Stimulated activated memory B cell treated with anti-CD40 and anti-IgM and Interleukin-4, amounts not matched to agents 10 μg/mL and 1 μg/mL and 100 μg/mL, for 72 hours (primary cell): ENCODE measurements at regions not wholly inside any gene's neighbourhood (a gene's known extent, or its start where the extent isn't known, plus 50 kb on each side); places are given as distances from the start of the nearest gene placed in this dataset.
"Not testable (repeated sequence)": the region's sequence is repeated elsewhere in the genome, so short reads cannot be mapped to it uniquely, and the experiment has no call there.

ENCODE experiments used
- ATAC-seq: fragments of 150-1000 bp; cut with Tn5 transposase; 2 replicates; pipeline ENCODE4 v1.10.0; 2021
- H3K27ac Mint-ChIP-seq: one replicate; pipeline ENCODE4 v1.8.0; 2022; ENCODE audit warnings: mild to moderate bottlenecking, mixed read lengths
- H3K27me3 Mint-ChIP-seq: one replicate; pipeline ENCODE4 v1.8.0; 2022; ENCODE audit warnings: mixed read lengths
- H3K36me3 Mint-ChIP-seq: one replicate; pipeline ENCODE4 v1.8.0; 2022; ENCODE audit warnings: mixed read lengths
- H3K4me1 Mint-ChIP-seq: one replicate; pipeline ENCODE4 v1.8.0; 2022; ENCODE audit warnings: mixed read lengths
- H3K4me3 Mint-ChIP-seq: one replicate; pipeline ENCODE4 v1.8.0; 2022; ENCODE audit warnings: mild to moderate bottlenecking, moderate library complexity, mixed read lengths
- H3K9me3 Mint-ChIP-seq: one replicate; pipeline ENCODE4 v1.8.0; 2022; ENCODE audit warnings: mixed read lengths

- Mint-ChIP-seq H3K36me3 (no peaks in the 10 kb centered on the region), H3K4me1 (no peaks in the 10 kb centered on the region), H3K27ac (no peak overlapping the region), H3K4me3 (no peak overlapping the region), H3K27me3 (peaks cover 30% of the 10 kb centered on the region), H3K9me3 (no peaks in the 10 kb centered on the region)
- no peak for ATAC-seq
Measured at GRCh38 chr3:27779176-27779575, 57.1 kb upstream of the EOMES start.

GRCh38 chr3:27789420-27789819, 67.3 kb upstream of the EOMES start:
- no peak overlapping the region for H3K27ac Mint-ChIP-seq
- no peak for ATAC-seq
- no peaks in the 10 kb centered on the region for H3K4me1 Mint-ChIP-seq
- no peaks in the 10 kb centered on the region for H3K36me3 Mint-ChIP-seq
- no peaks in the 10 kb centered on the region for H3K9me3 Mint-ChIP-seq
- H3K4me3 Mint-ChIP-seq = no peak overlapping the region
- peaks cover 14% of the 10 kb centered on the region for H3K27me3 Mint-ChIP-seq

DNA sequence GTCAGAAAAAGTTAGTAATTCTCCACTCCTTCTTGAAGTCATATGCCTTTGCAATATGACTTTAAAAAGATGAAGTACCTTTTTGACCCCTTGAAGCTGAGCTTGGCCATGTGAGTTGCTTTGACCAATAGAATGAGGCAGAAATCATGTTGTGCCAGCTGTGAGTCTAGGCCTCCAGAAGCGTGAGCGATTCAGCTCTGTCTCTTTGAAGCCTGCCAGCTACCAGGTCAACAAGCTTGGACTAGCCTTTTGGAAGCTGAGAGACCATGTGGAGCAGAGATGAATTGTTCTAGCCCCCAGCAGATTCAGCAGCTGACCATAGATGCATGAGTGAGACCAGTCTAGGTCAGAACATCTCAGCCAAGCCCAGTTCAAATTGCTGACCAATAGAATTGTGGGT, 69.8 kb upstream of the EOMES start:
- ATAC-seq = no peak
- H3K4me1 Mint-ChIP-seq = no peaks in the 10 kb centered on the region
- H3K4me3 Mint-ChIP-seq = no peak overlapping the region
- H3K36me3 Mint-ChIP-seq = no peaks in the 10 kb centered on the region
- no peaks in the 10 kb centered on the region for H3K27me3 Mint-ChIP-seq
- no peaks in the 10 kb centered on the region for H3K9me3 Mint-ChIP-seq
- H3K27ac Mint-ChIP-seq = no peak overlapping the region

DNA sequence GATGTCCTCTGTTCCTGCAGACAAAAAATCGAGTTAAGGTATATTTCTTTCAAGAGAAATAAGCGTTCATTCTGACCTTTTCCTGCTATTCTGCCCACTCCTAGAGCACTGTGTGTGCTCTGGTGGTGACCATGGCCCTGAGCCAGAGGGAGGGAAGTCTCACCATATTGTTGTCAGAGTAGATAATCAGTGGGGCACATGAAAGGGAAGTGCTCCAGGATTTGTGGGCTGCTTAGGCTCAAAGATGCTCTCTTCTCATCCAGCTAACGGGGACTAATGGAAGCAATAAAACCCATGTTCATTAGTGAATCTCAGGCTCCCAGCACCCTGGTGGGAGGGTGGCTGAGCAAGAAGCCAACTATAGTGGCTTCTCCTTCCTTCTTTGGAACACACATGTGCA, 70.7 kb upstream of the EOMES start:
- H3K4me1 Mint-ChIP-seq = no peaks in the 10 kb centered on the region
- no peak overlapping the region for H3K4me3 Mint-ChIP-seq
- no peaks in the 10 kb centered on the region for H3K9me3 Mint-ChIP-seq
- H3K36me3 Mint-ChIP-seq = no peaks in the 10 kb centered on the region
- H3K27me3 Mint-ChIP-seq = no peaks in the 10 kb centered on the region
- peak; percentile 13 for ATAC-seq
- H3K27ac Mint-ChIP-seq = no peak overlapping the region

- ATAC-seq = no peak
- Mint-ChIP-seq H3K27ac (no peak overlapping the region), H3K27me3 (no peaks in the 10 kb centered on the region), H3K4me1 (no peaks in the 10 kb centered on the region), H3K36me3 (no peaks in the 10 kb centered on the region), H3K4me3 (no peak overlapping the region), H3K9me3 (no peaks in the 10 kb centered on the region)
Measured at GRCh38 chr3:27794211-27794610, 72.1 kb upstream of the EOMES start.

- no peak for ATAC-seq
- no peaks in the 10 kb centered on the region for H3K36me3 Mint-ChIP-seq
- H3K27ac Mint-ChIP-seq = no peak overlapping the region
- no peaks in the 10 kb centered on the region for H3K27me3 Mint-ChIP-seq
- H3K4me3 Mint-ChIP-seq = no peak overlapping the region
- no peaks in the 10 kb centered on the region for H3K4me1 Mint-ChIP-seq
- no peaks in the 10 kb centered on the region for H3K9me3 Mint-ChIP-seq
Measured at GRCh38 chr3:27796365-27796875, 74.3 kb upstream of the EOMES start.

GRCh38 chr3:27797773-27798172, 75.7 kb upstream of the EOMES start:
- Mint-ChIP-seq H3K27ac (no peak overlapping the region), H3K4me3 (no peak overlapping the region), H3K4me1 (no peaks in the 10 kb centered on the region), H3K9me3 (no peaks in the 10 kb centered on the region), H3K36me3 (no peaks in the 10 kb centered on the region), H3K27me3 (no peaks in the 10 kb centered on the region)
- no peak for ATAC-seq

DNA sequence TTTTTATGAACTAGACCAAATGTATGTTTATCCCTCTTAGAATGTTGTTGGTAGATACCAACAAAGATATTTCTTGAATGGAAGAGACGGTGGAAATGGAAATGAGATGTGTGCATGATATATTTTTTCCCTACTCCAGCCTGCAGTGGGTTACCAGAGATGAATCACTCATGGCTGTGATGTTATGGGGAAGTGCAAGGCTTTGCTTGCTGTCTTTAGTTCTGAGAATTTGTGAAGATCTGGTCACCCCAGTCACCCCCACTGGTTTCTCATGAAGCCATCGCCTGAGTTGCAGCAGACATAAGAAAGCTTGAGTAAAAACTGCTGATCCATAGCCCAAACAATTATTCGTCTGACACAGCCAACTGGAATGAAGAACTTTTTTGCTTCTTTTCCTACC, 78.1 kb upstream of the EOMES start:
- no peak overlapping the region for H3K27ac Mint-ChIP-seq
- no peak overlapping the region for H3K4me3 Mint-ChIP-seq
- no peaks in the 10 kb centered on the region for H3K36me3 Mint-ChIP-seq
- H3K9me3 Mint-ChIP-seq = no peaks in the 10 kb centered on the region
- ATAC-seq = no peak
- H3K27me3 Mint-ChIP-seq = no peaks in the 10 kb centered on the region
- H3K4me1 Mint-ChIP-seq = no peaks in the 10 kb centered on the region

GRCh38 chr3:27802425-27802824, 80.3 kb upstream of the EOMES start:
- no peaks in the 10 kb centered on the region for H3K9me3 Mint-ChIP-seq
- no peaks in the 10 kb centered on the region for H3K36me3 Mint-ChIP-seq
- H3K27ac Mint-ChIP-seq = no peak overlapping the region
- ATAC-seq = no peak
- no peaks in the 10 kb centered on the region for H3K27me3 Mint-ChIP-seq
- no peaks in the 10 kb centered on the region for H3K4me1 Mint-ChIP-seq
- H3K4me3 Mint-ChIP-seq = no peak overlapping the region

DNA sequence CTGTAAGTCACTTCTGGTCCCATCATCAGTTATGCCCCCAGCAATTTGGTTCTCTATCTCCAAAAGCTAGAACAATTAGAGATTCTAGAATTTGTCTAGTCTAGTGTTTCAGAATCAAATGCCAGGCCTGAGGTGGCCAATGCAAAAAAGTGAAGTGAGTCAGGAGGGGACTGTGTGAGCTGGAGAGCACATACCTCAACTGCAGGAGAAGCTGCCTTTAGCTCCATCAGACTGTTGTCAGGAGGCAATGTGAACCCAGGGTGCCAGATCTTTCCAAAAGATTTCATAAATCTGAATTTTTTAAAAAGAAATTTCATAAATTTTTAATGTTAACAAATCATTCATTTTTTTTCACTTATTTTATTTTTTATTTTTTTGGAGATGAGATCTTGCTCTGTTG, 80.7 kb upstream of the EOMES start:
- H3K4me1 Mint-ChIP-seq = no peaks in the 10 kb centered on the region
- no peaks in the 10 kb centered on the region for H3K36me3 Mint-ChIP-seq
- H3K27me3 Mint-ChIP-seq = no peaks in the 10 kb centered on the region
- no peaks in the 10 kb centered on the region for H3K9me3 Mint-ChIP-seq
- peak; percentile 47 for ATAC-seq
- no peak overlapping the region for H3K27ac Mint-ChIP-seq
- no peak overlapping the region for H3K4me3 Mint-ChIP-seq

DNA sequence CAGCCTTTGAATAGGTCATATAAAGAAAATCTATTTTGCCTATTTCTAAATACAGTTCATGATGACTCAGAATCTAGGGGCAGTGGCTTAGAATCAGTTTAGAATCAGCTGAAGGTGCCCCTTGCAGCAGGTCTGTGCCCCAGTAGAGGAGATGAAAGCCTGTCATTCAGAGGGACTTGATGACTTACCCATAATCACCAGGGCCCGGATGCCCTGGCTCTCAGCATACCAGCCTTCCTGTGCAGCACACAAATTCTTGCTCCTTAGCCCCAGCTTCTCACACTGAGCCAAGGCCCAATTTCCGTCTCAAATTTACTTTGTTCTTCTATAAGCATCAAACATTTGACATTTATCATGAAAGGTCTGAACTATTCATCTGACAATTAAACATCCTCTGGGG, 83.2 kb upstream of the EOMES start:
- H3K4me3 Mint-ChIP-seq = no peak overlapping the region
- H3K27ac Mint-ChIP-seq = no peak overlapping the region
- H3K9me3 Mint-ChIP-seq = no peaks in the 10 kb centered on the region
- no peaks in the 10 kb centered on the region for H3K36me3 Mint-ChIP-seq
- ATAC-seq = no peak
- no peaks in the 10 kb centered on the region for H3K4me1 Mint-ChIP-seq
- no peaks in the 10 kb centered on the region for H3K27me3 Mint-ChIP-seq

DNA sequence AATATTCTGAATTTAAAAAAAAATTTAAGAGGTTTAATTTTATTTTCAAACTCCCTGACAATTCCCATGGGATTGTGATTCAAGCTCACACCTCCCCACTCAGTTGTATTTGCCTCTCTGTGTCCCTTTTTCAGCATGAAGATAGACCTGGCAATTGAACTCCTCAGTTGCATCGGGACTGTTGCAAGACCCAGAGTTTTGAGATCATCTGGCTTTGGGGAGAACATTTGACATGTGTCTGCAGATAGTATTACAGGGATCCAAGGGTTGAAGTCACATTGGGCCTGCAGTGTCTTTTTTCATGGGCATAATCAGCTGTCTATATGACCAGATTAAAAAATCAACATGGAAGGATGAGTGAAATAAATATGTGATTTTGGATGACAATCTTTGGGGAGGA, 91.1 kb upstream of the EOMES start:
- ATAC-seq = no peak
- Mint-ChIP-seq H3K9me3 (no peaks in the 10 kb centered on the region), H3K4me3 (no peak overlapping the region), H3K27me3 (no peaks in the 10 kb centered on the region), H3K27ac (no peak overlapping the region), H3K36me3 (no peaks in the 10 kb centered on the region), H3K4me1 (no peaks in the 10 kb centered on the region)

- not testable (repeated sequence) for H3K4me1 Mint-ChIP-seq, H3K27ac Mint-ChIP-seq, H3K4me3 Mint-ChIP-seq, H3K27me3 Mint-ChIP-seq, H3K9me3 Mint-ChIP-seq, ATAC-seq, H3K36me3 Mint-ChIP-seq
Measured at GRCh38 chr3:27821609-27822008, 99.5 kb upstream of the EOMES start.

GRCh38 chr3:27824312-27825200, 102.4 kb upstream of the EOMES start:
- Mint-ChIP-seq H3K9me3 (no peaks in the 10 kb centered on the region), H3K4me1 (no peaks in the 10 kb centered on the region), H3K27me3 (peaks cover 8% of the 10 kb centered on the region), H3K27ac (no peak overlapping the region), H3K4me3 (no peak overlapping the region), H3K36me3 (no peaks in the 10 kb centered on the region)
- no peak for ATAC-seq

DNA sequence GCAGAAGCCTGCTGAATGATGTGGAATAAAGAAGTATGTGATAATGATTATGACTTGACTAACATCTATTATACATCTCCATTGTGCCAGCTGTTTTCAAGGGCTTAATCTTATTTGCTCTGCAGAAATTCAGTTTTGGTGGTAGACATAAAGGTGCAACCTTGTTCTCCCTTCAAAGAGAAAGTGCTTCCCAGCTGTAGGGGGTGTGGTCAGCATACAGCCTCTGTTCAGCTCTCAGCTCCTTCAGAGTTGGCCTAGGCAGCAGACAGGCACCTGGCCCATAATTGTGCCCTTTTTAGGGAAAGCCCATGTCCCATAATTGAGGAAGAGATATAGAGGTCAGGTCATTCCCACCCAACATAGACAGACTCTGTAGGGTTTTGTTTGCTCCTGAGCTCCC, 104.3 kb upstream of the EOMES start:
- H3K36me3 Mint-ChIP-seq = no peaks in the 10 kb centered on the region
- H3K9me3 Mint-ChIP-seq = no peaks in the 10 kb centered on the region
- H3K27ac Mint-ChIP-seq = no peak overlapping the region
- peaks cover 8% of the 10 kb centered on the region for H3K27me3 Mint-ChIP-seq
- H3K4me1 Mint-ChIP-seq = no peaks in the 10 kb centered on the region
- no peak overlapping the region for H3K4me3 Mint-ChIP-seq
- no peak for ATAC-seq

DNA sequence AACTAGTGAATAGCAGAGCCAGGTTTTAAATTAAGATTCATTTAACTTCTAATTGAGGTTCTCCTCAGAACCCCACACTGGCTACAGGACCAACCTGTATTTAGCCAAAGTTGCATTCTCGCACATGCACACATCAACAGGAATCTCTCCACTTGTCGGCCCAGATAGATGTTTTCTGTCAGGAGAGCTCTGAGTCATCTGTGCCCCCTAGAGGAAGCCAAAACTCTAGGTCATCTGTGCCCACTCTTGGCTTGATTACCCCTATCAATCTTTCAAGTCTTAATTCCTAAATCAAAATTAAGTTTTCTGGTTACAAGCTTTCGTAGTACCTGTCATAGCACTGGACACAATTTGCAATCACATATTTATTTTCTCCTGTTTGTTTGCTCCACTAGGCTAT, 104.9 kb upstream of the EOMES start:
- Mint-ChIP-seq H3K4me3 (no peak overlapping the region), H3K27me3 (peaks cover 8% of the 10 kb centered on the region), H3K27ac (no peak overlapping the region), H3K4me1 (no peaks in the 10 kb centered on the region), H3K36me3 (no peaks in the 10 kb centered on the region), H3K9me3 (no peaks in the 10 kb centered on the region)
- ATAC-seq = no peak
